DMS79 (cell line): ENCODE measurements at regions not wholly inside any gene's neighbourhood (a gene's known extent, or its start where the extent isn't known, plus 50 kb on each side); places are given as distances from the start of the nearest gene placed in this dataset.

Experiments used
- DNase-seq: peaks from one replicate; lab custom pipeline; 2025; lab: John Stamatoyannopoulos, UW

DNA sequence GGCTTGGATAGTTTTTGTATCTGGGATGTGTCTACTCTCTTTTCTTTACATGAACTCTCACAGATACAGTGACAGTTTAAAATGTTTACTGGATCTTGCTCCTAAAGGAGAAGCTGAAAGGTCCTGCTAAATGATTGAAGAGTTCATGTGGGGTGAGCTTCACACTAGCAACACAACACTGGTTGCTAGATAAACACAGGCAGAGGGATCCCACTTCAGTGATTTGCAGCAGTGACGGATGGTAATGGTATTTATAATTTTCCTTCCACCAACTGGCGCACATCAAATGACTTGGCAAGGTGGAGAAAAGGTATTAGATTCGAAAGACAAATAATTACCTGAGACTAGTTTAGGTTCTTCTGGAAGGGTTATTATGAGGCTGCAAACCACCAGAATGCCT, 270.2 kb downstream of the TBX15 start:
- no peak for DNase-seq

DNA sequence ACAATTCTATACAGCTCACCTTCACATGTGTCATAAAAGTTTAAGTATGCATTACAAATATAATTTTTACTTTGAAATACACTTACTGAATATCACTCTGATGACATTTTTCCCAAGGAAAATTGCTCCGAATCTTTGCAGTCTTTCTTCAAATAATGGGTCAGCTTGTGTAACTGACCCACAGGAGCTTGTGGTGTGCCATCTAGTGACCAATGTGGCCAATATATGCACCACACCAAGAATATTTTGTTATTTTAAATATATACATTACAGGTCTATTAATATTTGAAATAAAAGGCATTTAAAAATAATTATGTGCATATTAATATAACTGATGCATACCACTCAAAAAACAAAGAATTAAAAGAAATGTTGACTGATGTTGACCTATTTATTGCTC, 271.4 kb downstream of the TBX15 start:
- DNase-seq: no peak

DNA sequence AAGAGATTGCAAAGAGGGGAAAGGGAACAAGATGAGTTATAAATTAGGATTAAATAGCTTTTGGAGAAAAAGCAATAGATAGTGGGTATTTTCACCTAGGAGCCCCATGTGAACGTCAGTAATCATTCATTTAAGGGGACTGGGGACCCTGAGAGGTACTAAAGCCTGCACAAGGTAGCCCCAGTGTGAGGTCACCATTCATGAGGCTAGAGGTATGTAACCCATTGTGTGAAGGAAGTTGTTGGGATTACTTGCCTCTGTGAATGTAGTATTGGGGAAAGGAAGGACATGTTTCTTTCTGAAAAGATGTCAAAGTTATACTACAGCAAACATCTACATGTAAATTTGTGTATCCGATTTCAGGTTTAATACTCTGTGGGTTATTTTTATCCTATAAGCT, 276.8 kb downstream of the TBX15 start:
- no peak for DNase-seq

GRCh38 chr1:118698911-118699310, 289.2 kb downstream of the TBX15 start:
- no peak for DNase-seq

DNA sequence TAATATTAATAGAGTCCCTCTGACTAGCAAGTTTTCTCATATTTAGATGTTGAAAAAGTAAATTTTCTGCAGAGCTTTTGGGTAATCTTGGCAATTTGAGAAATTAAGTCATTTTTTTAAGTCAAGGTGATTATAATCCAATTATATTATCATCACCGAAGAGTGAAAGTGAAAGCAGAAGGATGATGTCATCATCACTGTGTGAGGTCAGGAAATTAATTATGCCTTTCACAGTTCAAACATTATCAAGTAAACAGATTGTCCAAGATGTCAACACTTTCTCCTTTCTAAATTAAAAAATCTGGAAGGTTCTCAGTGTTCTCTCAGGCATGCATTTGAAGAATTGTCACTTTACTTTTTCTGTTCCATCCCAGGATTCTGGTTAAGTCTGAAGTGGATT, 296.0 kb downstream of the TBX15 start:
- no peak for DNase-seq

GRCh38 chr1:118688891-118689290, 299.3 kb downstream of the TBX15 start:
- DNase-seq: no peak

GRCh38 chr1:118661769-118662320, 326.3 kb downstream of the TBX15 start:
- no peak for DNase-seq

- no peak for DNase-seq
These were observed 327.4 kb downstream of the TBX15 start for GRCh38 chr1:118660769-118661168.

GRCh38 chr1:118659646-118660045, 328.5 kb downstream of the TBX15 start:
- no peak for DNase-seq

DNA sequence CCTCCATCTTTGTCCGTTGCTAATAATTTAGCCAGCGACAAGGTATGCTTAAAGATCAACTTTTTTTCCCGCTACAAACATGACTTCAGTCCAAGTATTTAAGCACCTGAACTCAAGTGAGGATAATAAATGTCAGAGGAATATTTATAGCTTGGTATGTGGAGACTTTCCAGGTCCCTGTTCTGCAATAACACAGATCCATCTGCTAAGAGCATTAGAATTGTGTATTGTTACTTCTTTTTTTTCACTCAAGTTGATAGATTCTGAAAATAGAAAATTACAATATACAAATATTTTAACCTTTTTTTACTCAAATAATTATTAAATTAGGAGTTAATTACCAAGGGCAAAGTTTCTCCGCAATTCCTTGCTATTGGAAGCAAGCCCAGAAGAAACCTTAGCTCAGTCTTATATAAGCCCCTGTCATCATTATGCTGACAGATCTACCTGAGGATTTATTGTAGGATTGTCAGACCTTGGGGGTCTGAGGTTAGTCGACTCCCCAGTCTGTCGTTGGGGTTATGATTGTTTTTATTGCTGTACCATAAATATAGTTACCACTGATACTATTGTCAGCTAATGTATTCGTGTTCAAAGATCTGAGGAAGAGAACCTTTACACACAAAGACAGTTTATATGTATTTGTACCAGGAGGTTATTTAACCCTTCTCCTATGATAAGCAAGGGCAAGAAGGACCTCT, 337.9 kb downstream of the TBX15 start:
- no peak for DNase-seq

- DNase-seq: no peak
These were observed 338.6 kb downstream of the TBX15 start for GRCh38 chr1:118649369-118650106.

- DNase-seq: no peak
These were observed 352.1 kb downstream of the TBX15 start for GRCh38 chr1:118636004-118636403.

DNA sequence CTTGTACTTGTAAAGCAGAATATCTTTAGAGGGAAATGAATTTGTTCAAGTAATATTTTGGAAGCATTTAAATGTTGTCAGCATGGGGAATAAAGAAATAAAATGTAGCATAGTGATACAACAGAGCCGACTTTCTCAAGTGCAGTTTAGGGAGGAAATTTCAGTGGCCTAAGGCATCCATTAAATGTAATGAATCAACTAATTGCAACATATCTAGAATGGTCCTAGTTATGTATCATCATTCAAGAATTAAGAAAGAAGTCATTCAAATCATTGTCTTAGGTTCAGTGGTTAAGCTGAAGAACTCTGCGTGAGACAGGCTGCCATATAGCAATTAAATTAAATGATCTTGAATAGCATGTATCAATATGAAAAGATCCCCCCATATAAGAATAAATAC, 360.7 kb downstream of the TBX15 start:
- DNase-seq: no peak

- no peak for DNase-seq
These were observed 366.3 kb downstream of the TBX15 start for GRCh38 chr1:118621839-118622238.

DNA sequence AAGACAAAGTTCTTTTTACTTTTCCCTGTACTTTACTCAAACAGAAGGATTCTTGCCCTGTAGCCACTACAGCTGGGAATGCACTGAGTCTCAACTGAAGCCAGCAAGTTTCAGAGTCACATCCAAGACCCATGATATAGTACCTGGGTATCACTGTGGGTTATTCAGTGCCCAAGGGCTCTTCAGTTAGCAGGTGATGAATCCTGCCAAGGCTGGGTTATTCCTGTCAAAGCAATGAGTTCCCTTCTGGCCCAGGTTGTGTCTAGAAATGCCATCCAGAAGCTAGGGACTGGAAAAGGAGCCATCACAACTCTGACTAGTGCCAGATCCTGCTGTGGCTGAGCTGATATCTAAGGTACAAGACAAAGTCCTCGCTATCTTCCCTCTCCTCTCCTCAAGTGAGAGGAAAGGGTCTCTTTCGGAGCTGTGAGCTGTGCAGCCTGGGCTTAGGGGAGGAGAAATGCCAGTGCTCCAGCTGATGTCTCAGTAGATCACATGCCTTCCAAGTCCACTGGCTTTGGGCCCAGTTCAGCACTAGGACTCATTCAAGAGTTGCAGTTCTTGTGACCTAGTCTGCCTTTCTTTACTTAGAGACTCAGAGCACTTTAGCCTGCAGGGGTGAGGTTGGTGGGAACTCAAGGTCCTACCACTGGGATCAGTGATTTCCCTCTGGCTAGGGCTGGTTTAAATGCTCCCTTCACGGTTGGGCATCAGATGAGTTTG, 369.4 kb downstream of the TBX15 start:
- DNase-seq: no peak

DNA sequence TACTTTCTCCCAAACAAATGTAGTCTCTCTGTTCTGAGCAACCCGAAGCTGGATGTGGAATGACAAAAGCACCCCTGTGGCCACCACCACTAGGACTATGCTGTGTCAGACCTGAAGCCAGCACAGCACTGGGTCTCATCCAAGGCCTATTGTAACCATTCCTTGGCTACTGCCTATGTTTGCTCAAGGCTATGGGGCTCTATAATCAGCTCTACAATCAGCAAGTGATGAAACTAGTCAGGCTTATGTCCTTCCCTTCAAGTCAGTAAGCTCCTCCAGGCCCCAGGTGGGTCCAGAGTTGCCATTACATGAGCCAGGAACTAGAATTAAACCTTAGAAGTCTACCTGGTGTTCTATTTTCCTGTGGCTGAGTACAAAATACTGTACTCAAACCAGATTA, 370.2 kb downstream of the TBX15 start:
- no peak for DNase-seq

DNA sequence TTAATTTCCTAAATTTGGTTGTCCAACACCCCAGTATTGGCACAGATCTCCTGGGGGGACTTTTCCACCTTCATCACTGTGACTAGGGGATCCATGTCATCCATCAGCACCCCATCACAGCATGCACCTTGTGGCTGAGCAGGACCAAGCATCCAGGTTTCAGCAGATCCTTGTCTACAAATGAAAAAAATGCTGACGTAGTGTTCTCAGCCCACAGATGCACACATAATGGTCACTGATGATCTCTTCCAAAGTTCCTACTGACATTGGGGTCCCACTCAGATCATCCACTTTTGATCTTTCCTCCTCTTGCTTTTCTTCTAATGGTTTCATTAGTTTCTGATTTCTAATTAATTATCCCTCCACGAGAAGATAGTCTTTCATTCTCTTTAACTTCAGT, 373.1 kb downstream of the TBX15 start:
- no peak for DNase-seq

DNA sequence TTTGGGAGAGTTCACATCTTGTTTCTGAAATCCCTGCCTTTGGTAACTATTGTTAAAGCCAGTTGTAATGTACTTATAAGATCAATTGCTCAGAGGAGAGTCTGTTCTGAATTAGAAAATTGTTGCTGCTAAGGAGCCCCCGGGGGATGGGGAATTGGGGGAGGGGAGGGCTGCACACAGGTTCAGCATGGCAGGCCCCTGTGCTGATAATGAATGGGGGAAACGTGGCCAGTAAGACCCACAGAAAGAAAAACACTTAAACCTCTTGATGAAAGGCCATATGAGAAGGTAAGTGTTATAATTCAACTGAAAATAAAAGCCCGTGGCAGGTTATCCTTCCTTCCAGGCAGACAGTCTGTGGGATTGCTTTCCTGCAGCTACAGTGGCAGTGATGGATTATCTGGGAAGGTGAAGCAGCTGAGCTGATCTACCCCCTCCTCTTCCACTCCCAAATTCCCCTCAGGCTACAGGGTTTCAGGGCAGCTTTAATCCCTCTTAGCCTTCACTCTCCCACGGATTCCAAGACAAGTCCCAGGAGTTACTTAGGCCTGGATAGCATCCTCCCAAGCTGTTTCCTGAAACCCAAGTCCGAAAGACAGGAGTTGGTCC, 398.8 kb downstream of the TBX15 start:
- DNase-seq: no peak

GRCh38 chr1:118588566-118588965, 399.6 kb downstream of the TBX15 start:
- DNase-seq: no peak

DNA sequence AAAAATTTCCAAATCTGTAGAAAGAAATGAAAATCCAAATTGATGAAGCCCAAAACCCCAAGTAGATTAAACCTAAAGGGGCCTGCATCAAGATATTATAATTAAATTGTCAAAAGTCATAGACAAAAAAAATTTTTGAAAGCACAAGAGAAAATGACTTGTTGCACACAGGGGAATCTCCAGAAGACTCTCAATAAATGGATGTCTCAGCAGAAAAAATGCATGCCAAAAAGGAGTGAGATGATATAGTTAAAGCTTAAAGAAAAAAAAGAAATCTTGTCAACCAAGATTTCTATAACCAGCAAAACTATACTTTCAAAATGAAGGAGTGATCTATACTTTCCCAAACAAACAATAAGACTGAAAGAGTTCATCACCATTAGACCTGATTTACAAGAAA, 393.2 kb upstream of the SPAG17 start:
- DNase-seq: no peak

DNA sequence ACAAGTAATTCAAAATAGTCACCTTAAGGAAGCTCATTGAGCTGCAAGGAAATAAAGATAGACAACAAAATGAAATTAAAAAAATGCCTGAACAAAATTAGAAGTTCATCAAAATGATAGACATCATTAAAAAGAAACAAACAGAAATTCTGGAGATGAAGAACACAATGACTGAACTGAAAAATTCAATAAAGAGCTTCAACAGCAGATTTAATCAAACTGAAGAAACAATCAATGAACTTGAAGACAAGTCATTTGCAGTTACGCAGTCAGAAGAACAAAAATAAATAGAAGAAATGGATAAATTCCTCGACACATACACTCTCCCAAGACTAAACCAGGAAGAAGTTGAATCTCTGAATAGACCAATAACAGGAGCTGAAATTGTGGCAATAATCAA, 390.0 kb upstream of the SPAG17 start:
- DNase-seq: no peak

DNA sequence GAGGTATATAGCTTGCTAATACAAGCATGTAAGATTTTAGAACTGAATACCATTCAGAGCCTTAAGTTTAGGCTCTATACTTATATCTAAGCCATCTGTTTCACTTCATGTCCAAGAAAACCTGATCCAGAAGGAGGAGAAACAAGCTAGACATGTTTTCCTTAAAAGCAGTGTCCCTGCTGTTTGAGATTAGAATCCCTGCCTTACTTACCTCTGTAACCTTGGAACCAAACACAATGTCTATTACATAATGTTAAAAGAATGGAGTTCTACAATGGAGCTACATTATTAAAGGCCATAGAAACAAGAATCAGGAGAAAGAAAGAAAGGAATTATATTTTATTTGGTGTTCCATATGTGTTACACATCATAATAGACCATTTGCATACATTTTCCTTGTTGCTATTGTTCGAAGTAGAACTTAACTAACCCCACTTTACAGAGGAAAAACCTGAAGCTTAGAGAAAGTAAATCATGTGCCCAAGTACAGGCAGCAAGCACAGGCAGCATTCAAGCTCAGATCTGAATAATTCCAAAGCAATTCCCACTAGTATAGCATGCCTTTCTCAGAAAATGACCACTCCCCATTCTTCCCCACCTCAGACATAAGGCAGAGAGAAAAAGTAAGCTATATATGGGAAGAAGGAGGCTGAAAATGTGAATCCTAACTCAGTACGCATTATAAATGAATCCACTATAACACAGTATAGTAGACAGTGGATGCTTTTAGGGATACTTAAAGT, 380.1 kb upstream of the SPAG17 start:
- DNase-seq: no peak
